Cardiac septum (tissue), 1 donor: ENCODE measurements at regions not wholly inside any gene's neighbourhood (a gene's known extent, or its start where the extent isn't known, plus 50 kb on each side); places are given as distances from the start of the nearest gene placed in this dataset.

Experiments
- DNase-seq: peaks from one replicate; pipeline ENCODE4 v3.0.0-alpha.2; 2020; ENCODE audit warnings: low spot score
- intact Hi-C: fragments of 100-400 bp; cut with DNase I; formaldehyde crosslinking; loops from one replicate; pipeline ENCODE4 v1.14.0; 2022
- donor health status: DM: no; HTN: no; CAD: no.

- DNase-seq, result no peak
- intact Hi-C loops, result no loop called here
Measured at GRCh38 chr18:56165601-56166355, 472.6 kb downstream of the TXNL1 start.

- intact Hi-C loops, result no loop called here
- DNase-seq, result no peak
Measured at GRCh38 chr18:56162311-56163265, 475.8 kb downstream of the TXNL1 start.

- intact Hi-C loops, result no loop called here
Measured at GRCh38 chr18:56161566-56162260, 476.7 kb downstream of the TXNL1 start.

GRCh38 chr18:56158676-56159075, 479.7 kb downstream of the TXNL1 start:
- DNase-seq, result no peak
- intact Hi-C loops, result no loop called here

More at GRCh38 chr18:56161566-56162260, 476.7 kb downstream of the TXNL1 start:
- no peak for DNase-seq

GRCh38 chr18:56157541-56157940, 480.9 kb downstream of the TXNL1 start:
- intact Hi-C loops, result no loop called here
- no peak for DNase-seq

GRCh38 chr18:56152551-56153310, 485.7 kb downstream of the TXNL1 start:
- intact Hi-C loops, result no loop called here
- DNase-seq, result no peak

GRCh38 chr18:56148373-56148772, 490.0 kb downstream of the TXNL1 start:
- intact Hi-C loops, result no loop called here
- no peak for DNase-seq

GRCh38 chr18:56146565-56146964, 491.8 kb downstream of the TXNL1 start:
- intact Hi-C loops, result no loop called here

GRCh38 chr18:56142001-56142400, 496.4 kb downstream of the TXNL1 start:
- no peak for DNase-seq
- intact Hi-C loops, result no loop called here

More at GRCh38 chr18:56146565-56146964, 491.8 kb downstream of the TXNL1 start:
- DNase-seq, result no peak

GRCh38 chr18:56139792-56140254, 498.6 kb downstream of the TXNL1 start:
- no peak for DNase-seq
- intact Hi-C loops, result no loop called here

GRCh38 chr18:56139372-56139771, 499.0 kb downstream of the TXNL1 start:
- intact Hi-C loops, result no loop called here
- no peak for DNase-seq

- DNase-seq, result no peak
- intact Hi-C loops, result no loop called here
Measured at GRCh38 chr18:56136105-56136504, 502.3 kb downstream of the TXNL1 start.

- intact Hi-C loops, result no loop called here
- DNase-seq, result no peak
Measured at GRCh38 chr18:56130481-56130880, 507.9 kb downstream of the TXNL1 start.

- intact Hi-C loops, result no loop called here
- no peak for DNase-seq
Measured at GRCh38 chr18:56128153-56128791, 510.1 kb downstream of the TXNL1 start.

GRCh38 chr18:56127322-56128099, 510.9 kb downstream of the TXNL1 start:
- intact Hi-C loops, result no loop called here
- DNase-seq, result no peak

- intact Hi-C loops, result no loop called here
- DNase-seq, result no peak
Measured at GRCh38 chr18:56124186-56124585, 514.2 kb downstream of the TXNL1 start.

GRCh38 chr18:56121669-56122068, 516.7 kb downstream of the TXNL1 start:
- DNase-seq, result no peak
- intact Hi-C loops, result no loop called here

GRCh38 chr18:56120782-56121181, 517.6 kb downstream of the TXNL1 start:
- intact Hi-C loops, result no loop called here
- DNase-seq, result no peak
